PFSK-1 (cell line): ENCODE measurements at regions not wholly inside any gene's neighbourhood (a gene's known extent, or its start where the extent isn't known, plus 50 kb on each side); places are given as distances from the start of the nearest gene placed in this dataset.

ENCODE experiments used
- FOXP2 ChIP-seq: optimal IDR thresholded peaks from 2 replicates; pipeline ENCODE3; 2011; ENCODE audit warnings: borderline replicate concordance, control low read depth, inconsistent platforms; ENCODE audit not compliant: insufficient read depth; ENCODE audit errors: extremely low read length, extremely low read depth
- POLR2AphosphoS5 ChIP-seq: IDR thresholded peaks from 2 replicates; pipeline ENCODE4 v1.6.1; 2012; ENCODE audit warnings: low read depth, mild to moderate bottlenecking, control low read depth, low read length, moderate library complexity
- SIN3A ChIP-seq: IDR thresholded peaks from 2 replicates; pipeline ENCODE4 v1.6.1; 2012; ENCODE audit warnings: mild to moderate bottlenecking, low read length, moderate library complexity, borderline replicate concordance; ENCODE audit not compliant: insufficient read depth
- TAF1 ChIP-seq: IDR thresholded peaks from 2 replicates; pipeline ENCODE4 v1.6.1; 2012; ENCODE audit warnings: low read length, control low read depth, borderline replicate concordance; ENCODE audit not compliant: insufficient read depth
- TF ChIP-seq, protein P1 (sequence below), 2 experiments: IDR thresholded peaks; 2 replicates each; pipeline versions ENCODE4 v1.6.1 to v1.8.0; 2011 to 2012; ENCODE audit warnings: low read depth in 2 of 2, low read length in 2 of 2, control low read depth in 1 of 2, inconsistent platforms in 1 of 2, mild to moderate bottlenecking in 1 of 2, moderate library complexity in 1 of 2; ENCODE audit not compliant: insufficient read depth in 1 of 2

- TF ChIP-seq POLR2AphosphoS5 (no peak), TAF1 (no peak)
These were observed 653.1 kb downstream of the LIG4 start for GRCh38 chr13:107562203-107562602.

DNA sequence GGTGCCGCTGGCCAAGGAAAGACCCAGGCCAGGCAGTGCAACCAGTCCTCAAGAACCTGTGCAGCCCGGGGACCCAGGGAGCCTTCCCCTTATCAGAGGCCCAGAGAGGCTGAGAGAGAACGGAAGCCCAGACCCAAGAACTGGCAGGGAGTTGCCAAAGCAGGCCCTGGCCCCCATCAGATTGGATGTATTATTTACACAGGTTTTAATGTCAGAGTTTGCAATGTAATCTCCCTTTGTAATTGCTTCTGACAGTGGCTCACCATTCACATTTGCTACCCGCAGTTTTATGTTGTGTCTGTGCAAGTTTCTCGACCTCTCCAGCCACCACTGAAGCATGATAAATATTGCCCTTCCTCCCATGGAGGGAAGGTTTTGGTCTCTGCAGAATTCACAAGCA, 660.9 kb downstream of the LIG4 start:
- TF ChIP-seq FOXP2 (no peak), TAF1 (no peak), POLR2AphosphoS5 (no peak), SIN3A (no peak)
- TF ChIP-seq, protein P1, sequence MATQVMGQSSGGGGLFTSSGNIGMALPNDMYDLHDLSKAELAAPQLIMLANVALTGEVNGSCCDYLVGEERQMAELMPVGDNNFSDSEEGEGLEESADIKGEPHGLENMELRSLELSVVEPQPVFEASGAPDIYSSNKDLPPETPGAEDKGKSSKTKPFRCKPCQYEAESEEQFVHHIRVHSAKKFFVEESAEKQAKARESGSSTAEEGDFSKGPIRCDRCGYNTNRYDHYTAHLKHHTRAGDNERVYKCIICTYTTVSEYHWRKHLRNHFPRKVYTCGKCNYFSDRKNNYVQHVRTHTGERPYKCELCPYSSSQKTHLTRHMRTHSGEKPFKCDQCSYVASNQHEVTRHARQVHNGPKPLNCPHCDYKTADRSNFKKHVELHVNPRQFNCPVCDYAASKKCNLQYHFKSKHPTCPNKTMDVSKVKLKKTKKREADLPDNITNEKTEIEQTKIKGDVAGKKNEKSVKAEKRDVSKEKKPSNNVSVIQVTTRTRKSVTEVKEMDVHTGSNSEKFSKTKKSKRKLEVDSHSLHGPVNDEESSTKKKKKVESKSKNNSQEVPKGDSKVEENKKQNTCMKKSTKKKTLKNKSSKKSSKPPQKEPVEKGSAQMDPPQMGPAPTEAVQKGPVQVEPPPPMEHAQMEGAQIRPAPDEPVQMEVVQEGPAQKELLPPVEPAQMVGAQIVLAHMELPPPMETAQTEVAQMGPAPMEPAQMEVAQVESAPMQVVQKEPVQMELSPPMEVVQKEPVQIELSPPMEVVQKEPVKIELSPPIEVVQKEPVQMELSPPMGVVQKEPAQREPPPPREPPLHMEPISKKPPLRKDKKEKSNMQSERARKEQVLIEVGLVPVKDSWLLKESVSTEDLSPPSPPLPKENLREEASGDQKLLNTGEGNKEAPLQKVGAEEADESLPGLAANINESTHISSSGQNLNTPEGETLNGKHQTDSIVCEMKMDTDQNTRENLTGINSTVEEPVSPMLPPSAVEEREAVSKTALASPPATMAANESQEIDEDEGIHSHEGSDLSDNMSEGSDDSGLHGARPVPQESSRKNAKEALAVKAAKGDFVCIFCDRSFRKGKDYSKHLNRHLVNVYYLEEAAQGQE (IDR thresholded peaks at IDR 0.05; ENCODE audit: insufficient read depth in 1 of 2, low read depth in 2 of 2, low read length in 2 of 2), result no peak

GRCh38 chr13:107553838-107554237, 661.5 kb downstream of the LIG4 start:
- no peak for TF ChIP-seq TAF1

DNA sequence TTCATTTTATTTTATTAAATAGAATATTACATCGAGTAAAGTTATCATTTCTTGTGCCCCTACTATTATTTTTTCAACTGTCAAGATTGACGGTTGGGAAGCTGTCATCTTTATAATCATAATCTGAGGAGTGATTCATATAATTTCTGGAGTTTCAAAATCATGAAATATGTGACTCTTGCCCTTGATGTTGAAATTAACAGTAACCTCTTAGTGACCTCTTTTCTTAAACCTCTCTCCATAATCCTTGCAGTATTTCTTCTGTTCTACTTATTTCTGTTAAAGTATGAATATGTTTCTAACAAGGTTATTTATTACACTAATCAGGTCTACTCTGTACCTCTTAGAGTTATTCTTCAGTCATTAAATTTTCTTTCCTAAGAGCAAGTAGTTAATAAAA, 663.8 kb downstream of the LIG4 start:
- TF ChIP-seq FOXP2, result no peak
- TF ChIP-seq, protein P1 (IDR thresholded peaks at IDR 0.05; ENCODE audit: insufficient read depth in 1 of 2, low read depth in 2 of 2, low read length in 2 of 2), result no peak

DNA sequence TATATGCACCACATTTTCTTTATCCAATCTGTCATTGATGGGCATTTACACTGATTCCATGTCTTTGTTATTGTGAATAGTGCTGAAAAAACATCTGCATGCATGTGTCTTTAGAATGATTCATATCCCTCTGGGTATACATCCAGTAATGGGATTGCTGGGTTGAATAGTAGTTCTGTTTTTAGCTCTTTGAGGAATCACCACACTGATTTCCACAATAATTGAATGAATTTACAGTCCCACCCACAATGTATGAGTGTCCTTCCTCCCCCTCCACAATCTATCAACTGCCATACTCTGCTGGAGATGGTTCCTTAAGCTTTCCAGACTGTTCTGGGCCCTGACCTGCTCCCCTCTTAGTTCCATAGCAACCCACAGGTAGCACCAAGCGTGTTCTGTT, 667.0 kb downstream of the LIG4 start:
- TF ChIP-seq SIN3A (no peak), FOXP2 (no peak), POLR2AphosphoS5 (no peak), TAF1 (no peak)
- TF ChIP-seq, protein P1 (IDR thresholded peaks at IDR 0.05; ENCODE audit: insufficient read depth in 1 of 2, low read depth in 2 of 2, low read length in 2 of 2), result no peak

DNA sequence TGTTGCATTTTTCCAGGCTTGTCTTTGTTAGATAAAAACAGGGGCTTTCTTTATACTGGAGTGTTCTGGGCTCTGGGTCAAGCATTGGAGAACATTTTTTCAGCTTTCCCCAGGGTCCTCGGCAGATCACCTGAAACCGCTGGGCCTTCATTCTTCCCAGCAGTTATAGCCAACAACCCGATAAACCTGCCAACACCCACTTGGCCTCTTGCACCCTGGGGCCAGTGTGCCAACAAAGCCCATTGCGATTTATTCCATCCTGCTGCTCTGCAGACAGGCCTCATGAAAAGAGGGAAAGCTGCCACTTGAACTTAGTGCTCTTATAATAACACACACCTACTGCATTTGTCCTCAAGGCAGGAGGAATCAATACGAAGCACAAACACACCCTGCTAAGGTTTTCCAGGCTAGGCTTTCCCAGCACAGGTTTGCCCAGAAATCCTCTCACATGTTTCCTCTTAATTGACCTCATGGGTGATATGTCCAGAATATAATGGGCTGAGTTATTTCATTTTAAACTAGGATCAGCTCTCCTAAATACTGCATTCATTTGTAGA, 669.3 kb downstream of the LIG4 start:
- TF ChIP-seq TAF1, result no peak
- TF ChIP-seq SIN3A, result no peak
- no peak for TF ChIP-seq POLR2AphosphoS5
- TF ChIP-seq FOXP2, result no peak
- TF ChIP-seq, protein P1 (IDR thresholded peaks at IDR 0.05; ENCODE audit: insufficient read depth in 1 of 2, low read depth in 2 of 2, low read length in 2 of 2), result no peak
